ENCODE measurements at regions not wholly inside any gene's neighbourhood (a gene's known extent, or its start where the extent isn't known, plus 50 kb on each side); places are given as distances from the start of the nearest gene placed in this dataset.
A peak's percentile ranks its signal among the peaks of the same experiment; 100 is the strongest.

DNA sequence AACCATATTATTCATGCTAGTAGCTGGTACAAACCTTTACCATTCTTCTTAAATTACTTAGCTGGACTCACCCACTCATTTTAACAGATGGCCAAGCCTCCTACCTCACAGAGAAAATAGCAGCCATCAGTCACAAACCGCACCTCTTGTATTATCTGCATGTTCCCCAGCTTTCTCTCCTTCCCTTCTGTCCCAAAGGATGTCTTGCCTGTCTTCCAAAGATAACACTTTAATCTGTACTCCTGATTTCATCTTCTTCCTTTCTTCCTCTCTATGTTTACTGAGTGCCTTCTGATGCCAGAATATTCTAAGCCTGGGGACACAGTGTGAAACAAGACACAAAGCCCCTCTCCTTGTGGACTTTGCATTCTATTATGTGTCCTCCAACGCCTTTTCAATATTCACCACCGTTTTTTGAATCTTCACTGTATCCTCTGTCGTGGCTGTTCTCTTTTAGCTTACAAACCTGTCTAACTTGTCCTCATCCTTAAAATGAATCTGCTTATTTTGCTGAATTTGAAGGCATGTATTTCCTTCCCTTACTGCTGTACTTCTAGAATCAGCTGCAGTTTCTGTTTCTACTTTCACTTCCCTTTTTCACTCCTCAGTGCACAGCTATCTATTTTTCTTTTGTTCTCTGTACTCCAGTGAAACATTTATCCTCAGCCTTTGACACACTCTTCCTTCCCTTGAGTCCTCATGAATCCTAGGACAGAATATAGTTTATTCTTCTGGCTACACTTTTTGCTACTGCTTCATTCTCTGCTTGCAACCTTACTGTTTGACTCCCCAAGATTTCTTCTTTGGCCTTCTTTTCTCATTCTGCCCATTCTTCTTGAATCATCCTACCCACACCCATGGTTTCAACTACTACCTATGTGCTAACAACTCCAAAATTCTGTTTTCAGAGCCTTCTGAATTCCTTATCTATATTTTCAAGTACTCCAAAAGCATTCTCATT, 216.9 kb upstream of the SAMSN1 start (continued):
- TF ChIP-seq ZMIZ1 (IDR thresholded peaks at IDR 0.05; ENCODE audit: low read depth in 2 of 2, low read length in 2 of 2) (peak in 1 of 2 experiments; percentile 88; a peak in 2 of 4 replicates), PHF21A (IDR thresholded peaks at IDR 0.05; ENCODE audit: borderline replicate concordance, low read depth) (peak; percentile 79; the same call in 1 of the 2 replicates), MLLT1 (IDR thresholded peaks at IDR 0.05) (peak; percentile 84 to 92), ZNF830 (CRISPR knock-in tag; IDR thresholded peaks at IDR 0.05) (no peak), ZNF699 (CRISPR knock-in tag; IDR thresholded peaks at IDR 0.05; ENCODE audit: insufficient replicate concordance) (no peak), PYGO2 (tag; IDR thresholded peaks at IDR 0.05) (peak; percentile 71), SMAD1 (IDR thresholded peaks at IDR 0.05; ENCODE audit: low read depth, low read length, partially characterized antibody) (peak; percentile 82), ARID1B (IDR thresholded peaks at IDR 0.05) (peak; percentile 99), TAF9B (IDR thresholded peaks at IDR 0.05; ENCODE audit: partially characterized antibody) (no peak), DMBX1 (CRISPR knock-in tag; IDR thresholded peaks at IDR 0.05; ENCODE audit: borderline replicate concordance) (peak; percentile 69; the same call in 1 of the 2 replicates), PML (IDR thresholded peaks at IDR 0.05; ENCODE audit: low read length) (peak; percentile 94), SAP30 (IDR thresholded peaks at IDR 0.05; ENCODE audit: borderline replicate concordance, insufficient read depth, low read depth, low read length, poor library complexity, severe bottlenecking) (no peak), EP300 (IDR thresholded peaks at IDR 0.05; ENCODE audit: low read length) (peak; percentile 99), DNMT1 (IDR thresholded peaks at IDR 0.05) (no peak), ATF2 (CRISPR knock-in tag; IDR thresholded peaks at IDR 0.05) (no peak)
- TF ChIP-seq, protein P1, sequence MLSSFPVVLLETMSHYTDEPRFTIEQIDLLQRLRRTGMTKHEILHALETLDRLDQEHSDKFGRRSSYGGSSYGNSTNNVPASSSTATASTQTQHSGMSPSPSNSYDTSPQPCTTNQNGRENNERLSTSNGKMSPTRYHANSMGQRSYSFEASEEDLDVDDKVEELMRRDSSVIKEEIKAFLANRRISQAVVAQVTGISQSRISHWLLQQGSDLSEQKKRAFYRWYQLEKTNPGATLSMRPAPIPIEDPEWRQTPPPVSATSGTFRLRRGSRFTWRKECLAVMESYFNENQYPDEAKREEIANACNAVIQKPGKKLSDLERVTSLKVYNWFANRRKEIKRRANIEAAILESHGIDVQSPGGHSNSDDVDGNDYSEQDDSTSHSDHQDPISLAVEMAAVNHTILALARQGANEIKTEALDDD (IDR thresholded peaks at IDR 0.05), result peak; percentile 76
- TF ChIP-seq, protein P2, sequence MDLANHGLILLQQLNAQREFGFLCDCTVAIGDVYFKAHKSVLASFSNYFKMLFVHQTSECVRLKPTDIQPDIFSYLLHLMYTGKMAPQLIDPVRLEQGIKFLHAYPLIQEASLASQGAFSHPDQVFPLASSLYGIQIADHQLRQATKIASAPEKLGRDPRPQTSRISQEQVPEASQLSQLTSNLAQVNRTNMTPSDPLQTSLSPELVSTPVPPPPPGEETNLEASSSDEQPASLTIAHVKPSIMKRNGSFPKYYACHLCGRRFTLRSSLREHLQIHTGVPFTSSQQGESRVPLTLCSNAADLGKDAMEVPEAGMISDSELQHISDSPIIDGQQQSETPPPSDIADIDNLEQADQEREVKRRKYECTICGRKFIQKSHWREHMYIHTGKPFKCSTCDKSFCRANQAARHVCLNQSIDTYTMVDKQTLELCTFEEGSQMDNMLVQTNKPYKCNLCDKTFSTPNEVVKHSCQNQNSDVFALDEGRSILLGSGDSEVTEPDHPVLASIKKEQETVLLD (IDR thresholded peaks at IDR 0.05), result peak; percentile 84

All from K562 (cell line).